ENCODE measurements at regions not wholly inside any gene's neighbourhood (a gene's known extent, or its start where the extent isn't known, plus 50 kb on each side); places are given as distances from the start of the nearest gene placed in this dataset.

- H3K27ac ChIP-seq: no peak overlapping the region
- H3K9me3 ChIP-seq (ENCODE audit: control insufficient read depth, low read length): no peaks in the 10 kb centered on the region
- no peaks in the 10 kb centered on the region for H3K79me2 ChIP-seq
- H3K4me2 ChIP-seq (ENCODE audit: low read length): no peak overlapping the region
- H3K4me1 ChIP-seq: no peaks in the 10 kb centered on the region
- no peak overlapping the region for H3K9ac ChIP-seq
- H3K27me3 ChIP-seq (ENCODE audit: control insufficient read depth, insufficient read depth, low read length): no peaks in the 10 kb centered on the region
- H2AFZ ChIP-seq: no peak overlapping the region
- no peak for TF ChIP-seq CTCF (IDR thresholded peaks at IDR 0.05)
- no peaks in the 10 kb centered on the region for H3K36me3 ChIP-seq (ENCODE audit: control insufficient read depth, insufficient read depth, low read length)
- H3K4me3 ChIP-seq (ENCODE audit: low read depth, low read length): no peak overlapping the region
Observed at GRCh38 chr3:94896994-94897393, 834.1 kb downstream of the NSUN3 start.

DNA sequence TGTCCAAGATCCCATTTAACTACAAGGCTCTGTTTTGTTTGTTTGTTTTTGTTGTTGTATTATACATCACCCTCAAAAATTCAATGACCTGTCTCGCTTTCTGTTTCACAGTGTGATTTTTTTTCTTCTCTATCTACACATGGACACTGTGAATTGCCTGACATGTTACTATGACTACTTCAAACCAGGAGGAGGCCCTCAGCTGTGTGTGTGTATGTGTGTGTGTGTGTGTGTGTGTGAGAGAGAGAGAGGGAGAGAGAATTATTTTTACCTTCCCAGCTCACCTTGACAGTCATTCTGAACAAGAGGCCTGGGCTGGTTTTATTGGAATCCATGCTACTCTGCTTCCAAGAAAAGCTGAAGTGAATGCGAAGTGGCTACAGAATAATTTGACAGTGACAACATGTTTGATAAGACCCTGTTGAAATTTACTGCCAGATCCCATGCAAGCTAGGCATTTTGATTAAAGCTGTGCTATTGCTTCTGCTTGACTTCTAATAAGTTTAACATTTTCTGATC is 841.4 kb downstream of the NSUN3 start:
- no peaks in the 10 kb centered on the region for H3K4me1 ChIP-seq
- H3K4me3 ChIP-seq (ENCODE audit: low read depth, low read length): no peak overlapping the region
- H3K4me2 ChIP-seq (ENCODE audit: low read length): no peak overlapping the region
- no peaks in the 10 kb centered on the region for H3K79me2 ChIP-seq
- H3K27me3 ChIP-seq (ENCODE audit: control insufficient read depth, insufficient read depth, low read length): no peaks in the 10 kb centered on the region
- H3K9ac ChIP-seq: no peak overlapping the region
- no peak for TF ChIP-seq CTCF (IDR thresholded peaks at IDR 0.05)
- no peak overlapping the region for H2AFZ ChIP-seq
- H3K9me3 ChIP-seq (ENCODE audit: control insufficient read depth, low read length): no peaks in the 10 kb centered on the region
- no peak overlapping the region for H3K27ac ChIP-seq
- no peaks in the 10 kb centered on the region for H3K36me3 ChIP-seq (ENCODE audit: control insufficient read depth, insufficient read depth, low read length)

DNA sequence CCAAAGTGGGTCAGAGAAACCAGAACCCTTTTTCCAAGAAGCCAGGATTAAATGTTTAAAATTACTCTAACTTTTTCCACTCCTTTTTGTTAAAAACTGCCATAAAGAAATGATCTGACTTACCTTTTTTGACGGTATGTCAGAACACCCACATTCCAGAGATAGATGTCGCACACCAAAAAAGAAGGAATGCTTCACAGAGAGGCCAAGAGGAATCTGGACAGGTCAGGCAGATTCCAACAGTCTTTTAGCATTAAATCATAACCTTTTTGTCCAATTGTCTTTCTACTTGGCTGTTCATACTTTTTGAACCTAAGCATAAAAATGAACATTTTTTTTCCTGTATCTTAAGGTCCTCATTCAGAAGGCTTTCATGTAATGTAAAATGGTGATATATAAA is 846.9 kb downstream of the NSUN3 start:
- no peak for TF ChIP-seq CTCF (IDR thresholded peaks at IDR 0.05)
- Histone ChIP-seq H3K9me3 (ENCODE audit: control insufficient read depth, low read length) (no peaks in the 10 kb centered on the region), H3K4me3 (ENCODE audit: low read depth, low read length) (no peak overlapping the region), H3K79me2 (no peaks in the 10 kb centered on the region), H2AFZ (no peak overlapping the region), H3K27me3 (ENCODE audit: control insufficient read depth, insufficient read depth, low read length) (no peaks in the 10 kb centered on the region), H3K9ac (no peak overlapping the region), H3K36me3 (ENCODE audit: control insufficient read depth, insufficient read depth, low read length) (no peaks in the 10 kb centered on the region), H3K4me2 (ENCODE audit: low read length) (no peak overlapping the region), H3K27ac (no peak overlapping the region), H3K4me1 (no peaks in the 10 kb centered on the region)

- Histone ChIP-seq H3K27me3 (ENCODE audit: control insufficient read depth, insufficient read depth, low read length) (no peaks in the 10 kb centered on the region), H3K9ac (no peak overlapping the region), H3K4me2 (ENCODE audit: low read length) (no peak overlapping the region), H2AFZ (no peak overlapping the region), H3K9me3 (ENCODE audit: control insufficient read depth, low read length) (no peaks in the 10 kb centered on the region), H3K36me3 (ENCODE audit: control insufficient read depth, insufficient read depth, low read length) (no peaks in the 10 kb centered on the region), H3K4me1 (no peaks in the 10 kb centered on the region), H3K27ac (no peak overlapping the region), H3K79me2 (no peaks in the 10 kb centered on the region), H3K4me3 (ENCODE audit: low read depth, low read length) (no peak overlapping the region)
- no peak for TF ChIP-seq CTCF (IDR thresholded peaks at IDR 0.05)
Observed at GRCh38 chr3:94912656-94913055, 849.8 kb downstream of the NSUN3 start.

- H3K9ac ChIP-seq: no peak overlapping the region
- no peaks in the 10 kb centered on the region for H3K9me3 ChIP-seq (ENCODE audit: control insufficient read depth, low read length)
- no peaks in the 10 kb centered on the region for H3K79me2 ChIP-seq
- H3K27ac ChIP-seq: no peak overlapping the region
- no peak overlapping the region for H2AFZ ChIP-seq
- H3K4me2 ChIP-seq (ENCODE audit: low read length): no peak overlapping the region
- H3K36me3 ChIP-seq (ENCODE audit: control insufficient read depth, insufficient read depth, low read length): no peaks in the 10 kb centered on the region
- TF ChIP-seq CTCF (IDR thresholded peaks at IDR 0.05): no peak
- no peak overlapping the region for H3K4me3 ChIP-seq (ENCODE audit: low read depth, low read length)
- no peaks in the 10 kb centered on the region for H3K27me3 ChIP-seq (ENCODE audit: control insufficient read depth, insufficient read depth, low read length)
- no peaks in the 10 kb centered on the region for H3K4me1 ChIP-seq
Observed at GRCh38 chr3:94927175-94927574, 864.3 kb downstream of the NSUN3 start.

Data from parathyroid adenoma (tissue), 2 donors.